WTC11 (cell line): ENCODE measurements at regions not wholly inside any gene's neighbourhood (a gene's known extent, or its start where the extent isn't known, plus 50 kb on each side); places are given as distances from the start of the nearest gene placed in this dataset.
"Not testable (repeated sequence)": the region's sequence is repeated elsewhere in the genome, so short reads cannot be mapped to it uniquely, and the experiment has no call there.

Experiments
- ATAC-seq: fragments of 200-7000 bp; cut with Tn5 transposase; 2 replicates; pipeline ENCODE4 v1.10.0; 2021; ENCODE audit warnings: mild to moderate bottlenecking, moderate library complexity
- CTCF ChIA-PET: fragments of 300-600 bp; sonication (Branson Sonifier 250); formaldehyde crosslinking; loops from one replicate; lab custom pipeline; 2021; ENCODE audit warnings: antibody characterized with exemption; lab: Charles Lee
- POLR2A ChIA-PET: fragments of 350-600 bp; sonication (Branson Sonifier 250); formaldehyde crosslinking; loops from one replicate; lab custom pipeline; 2021; ENCODE audit warnings: antibody characterized with exemption; lab: Charles Lee
- DNase-seq: peaks from one replicate; pipeline ENCODE4 v3.0.0; 2021; ENCODE audit warnings: low spot score
- H3K27ac Mint-ChIP-seq: 2 replicates; pipeline ENCODE4 v1.8.0; 2021; ENCODE audit warnings: mixed read lengths
- H3K27me3 Mint-ChIP-seq: 2 replicates; pipeline ENCODE4 v1.8.0; 2021; ENCODE audit warnings: low read depth, mild to moderate bottlenecking, moderate library complexity, mixed read lengths
- H3K36me3 Mint-ChIP-seq: 2 replicates; pipeline ENCODE4 v1.8.0; 2021; ENCODE audit warnings: mixed read lengths
- H3K4me1 Mint-ChIP-seq: 2 replicates; pipeline ENCODE4 v1.8.0; 2022; ENCODE audit warnings: mixed read lengths
- H3K4me3 Mint-ChIP-seq: 2 replicates; pipeline ENCODE4 v1.8.0; 2021; ENCODE audit warnings: mild to moderate bottlenecking, moderate library complexity, mixed read lengths
- H3K9me3 Mint-ChIP-seq: 2 replicates; pipeline ENCODE4 v1.8.0; 2021; ENCODE audit warnings: mixed read lengths
- CTCF ChIP-seq: fragments of 200-600 bp; IDR thresholded peaks from 2 replicates; pipeline ENCODE4 v1.8.0; 2022; ENCODE audit warnings: antibody characterized with exemption
- ESRRA ChIP-seq: sonication (generic); formaldehyde crosslinking; IDR thresholded peaks from 2 replicates; pipeline ENCODE4 v1.8.1; 2022; ENCODE audit warnings: mild to moderate bottlenecking, missing genetic modification reagents, borderline replicate concordance
- FOXP1 ChIP-seq: sonication (generic); formaldehyde crosslinking; IDR thresholded peaks from 2 replicates; pipeline ENCODE4 v1.8.0; 2022; ENCODE audit warnings: missing genetic modification reagents, mild to moderate bottlenecking, moderate library complexity, borderline replicate concordance
- GRHL2 ChIP-seq: fragments of 250-450 bp; sonication (Bioruptor Pico); IDR thresholded peaks from 2 replicates; pipeline ENCODE4 v1.8.0; 2022; ENCODE audit warnings: mild to moderate bottlenecking, moderate library complexity; ENCODE audit not compliant: insufficient replicate concordance, severe bottlenecking
- GTF2I ChIP-seq: fragments of 250-450 bp; sonication (Bioruptor Pico); conservative IDR thresholded peaks from 2 replicates; pipeline ENCODE4 v1.4.0; 2021; ENCODE audit warnings: mild to moderate bottlenecking
- JUN ChIP-seq: sonication (generic); formaldehyde crosslinking; IDR thresholded peaks from 2 replicates; pipeline ENCODE4 v1.8.0; 2023; ENCODE audit warnings: mild to moderate bottlenecking, missing genetic modification reagents
- NR2C2 ChIP-seq: sonication (generic); formaldehyde crosslinking; IDR thresholded peaks from 2 replicates; pipeline ENCODE4 v1.8.0; 2022; ENCODE audit warnings: mild to moderate bottlenecking, missing genetic modification reagents
- PRRX2 ChIP-seq: fragments of 250-450 bp; sonication (Bioruptor Pico); IDR thresholded peaks from 2 replicates; pipeline ENCODE4 v1.8.0; 2021; ENCODE audit warnings: mild to moderate bottlenecking
- STAT6 ChIP-seq: sonication (generic); formaldehyde crosslinking; conservative IDR thresholded peaks from 2 replicates; pipeline ENCODE4 v1.8.1; 2023; ENCODE audit warnings: mild to moderate bottlenecking, low read depth, missing genetic modification reagents, moderate library complexity
- ZNF263 ChIP-seq: sonication (generic); formaldehyde crosslinking; IDR thresholded peaks from 2 replicates; pipeline ENCODE4 v1.8.1; 2022; ENCODE audit warnings: low read depth, mild to moderate bottlenecking, moderate library complexity, missing genetic modification reagents
- ZNF396 ChIP-seq: fragments of 250-450 bp; sonication (Bioruptor Pico); IDR thresholded peaks from 2 replicates; pipeline ENCODE4 v1.8.0; 2021; ENCODE audit warnings: mild to moderate bottlenecking, moderate library complexity, borderline replicate concordance
- ZNF416 ChIP-seq: fragments of 250-450 bp; sonication (Bioruptor Pico); IDR thresholded peaks from 2 replicates; pipeline ENCODE4 v1.9.0; 2021; ENCODE audit warnings: mild to moderate bottlenecking, inconsistent platforms
- ZNF671 ChIP-seq: fragments of 250-450 bp; sonication (Bioruptor Pico); IDR thresholded peaks from 2 replicates; pipeline ENCODE4 v1.8.0; 2021; ENCODE audit warnings: mild to moderate bottlenecking
- TF ChIP-seq, protein P1 (sequence below): sonication (generic); formaldehyde crosslinking; IDR thresholded peaks from 2 replicates; pipeline ENCODE4 v1.8.1; 2022; ENCODE audit warnings: low read depth, missing genetic modification reagents, borderline replicate concordance
- TF ChIP-seq, protein P2 (sequence below): sonication (generic); formaldehyde crosslinking; IDR thresholded peaks from 2 replicates; pipeline ENCODE4 v1.8.1; 2023; ENCODE audit warnings: mild to moderate bottlenecking, moderate library complexity, missing genetic modification reagents
- TF ChIP-seq, protein P3 (sequence below): fragments of 250-450 bp; sonication (Bioruptor Pico); conservative IDR thresholded peaks from 2 replicates; pipeline ENCODE4 v1.9.0; 2021; ENCODE audit warnings: mild to moderate bottlenecking
- TF ChIP-seq, protein P4 (sequence below): sonication (generic); formaldehyde crosslinking; IDR thresholded peaks from 2 replicates; pipeline ENCODE4 v1.8.1; 2023; ENCODE audit warnings: mild to moderate bottlenecking, missing genetic modification reagents, borderline replicate concordance
- TF ChIP-seq, protein P5 (sequence below): sonication (generic); formaldehyde crosslinking; IDR thresholded peaks from 2 replicates; pipeline ENCODE4 v1.8.1; 2022; ENCODE audit warnings: missing genetic modification reagents, borderline replicate concordance

DNA sequence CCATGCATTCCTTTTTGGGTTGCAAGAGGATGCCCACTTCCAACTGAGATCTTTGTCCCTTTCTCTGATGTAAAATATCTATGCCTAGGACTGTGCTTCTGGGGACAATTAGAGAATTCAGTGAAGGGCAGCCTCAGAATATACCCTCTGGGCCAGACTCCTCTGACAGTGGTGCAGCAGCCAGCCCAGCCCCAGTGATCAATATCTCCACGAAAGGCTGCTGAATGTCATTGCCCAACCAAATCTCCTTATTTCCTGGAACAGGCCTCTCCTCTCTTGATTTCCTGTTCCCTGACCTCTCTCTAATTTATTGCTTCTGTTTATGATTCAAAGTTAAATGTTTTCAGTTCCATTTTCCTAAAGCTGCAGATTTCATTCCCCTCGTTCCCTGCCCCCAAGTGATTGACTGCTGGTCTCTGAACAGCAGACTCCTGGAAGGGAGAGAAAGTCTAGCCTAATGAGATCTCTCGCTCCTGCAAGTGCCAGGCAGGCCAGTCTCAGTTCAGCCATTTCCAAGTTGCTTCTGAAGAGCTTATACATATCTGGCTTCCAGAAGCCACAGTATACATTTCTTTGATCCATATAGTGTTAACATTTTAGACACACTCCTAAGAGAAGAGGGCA, 104.4 kb upstream of the SALL1 start:
- DNase-seq (no peak), ATAC-seq (no peak)
- Mint-ChIP-seq H3K9me3 (peaks cover 47% of the 10 kb centered on the region), H3K27me3 (peaks cover 19% of the 10 kb centered on the region), H3K4me3 (no peak overlapping the region), H3K4me1 (peaks cover 12% of the 10 kb centered on the region), H3K27ac (no peak overlapping the region), H3K36me3 (peaks cover 28% of the 10 kb centered on the region)
- POLR2A ChIA-PET, result no interaction called here
- CTCF ChIA-PET, result interaction anchor here (1.0 kb wide), 1 partner anchor 103 kb away, joined by 5 read pairs; no protein-coding TSS in a partner anchor
- TF ChIP-seq FOXP1 (CRISPR knock-in tag) (no peak), PRRX2 (CRISPR knock-in tag) (no peak), STAT6 (CRISPR knock-in tag) (no peak), NR2C2 (no peak), ZNF263 (no peak), GRHL2 (CRISPR knock-in tag) (no peak), ZNF396 (CRISPR knock-in tag) (no peak), GTF2I (CRISPR knock-in tag) (no peak), ZNF416 (CRISPR knock-in tag) (no peak), ZNF671 (CRISPR knock-in tag) (no peak), CTCF (no peak), ESRRA (CRISPR knock-in tag) (no peak), JUN (CRISPR knock-in tag) (no peak)
- TF ChIP-seq, protein P1, sequence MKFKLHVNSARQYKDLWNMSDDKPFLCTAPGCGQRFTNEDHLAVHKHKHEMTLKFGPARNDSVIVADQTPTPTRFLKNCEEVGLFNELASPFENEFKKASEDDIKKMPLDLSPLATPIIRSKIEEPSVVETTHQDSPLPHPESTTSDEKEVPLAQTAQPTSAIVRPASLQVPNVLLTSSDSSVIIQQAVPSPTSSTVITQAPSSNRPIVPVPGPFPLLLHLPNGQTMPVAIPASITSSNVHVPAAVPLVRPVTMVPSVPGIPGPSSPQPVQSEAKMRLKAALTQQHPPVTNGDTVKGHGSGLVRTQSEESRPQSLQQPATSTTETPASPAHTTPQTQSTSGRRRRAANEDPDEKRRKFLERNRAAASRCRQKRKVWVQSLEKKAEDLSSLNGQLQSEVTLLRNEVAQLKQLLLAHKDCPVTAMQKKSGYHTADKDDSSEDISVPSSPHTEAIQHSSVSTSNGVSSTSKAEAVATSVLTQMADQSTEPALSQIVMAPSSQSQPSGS (CRISPR knock-in tag), result no peak
- TF ChIP-seq, protein P2, sequence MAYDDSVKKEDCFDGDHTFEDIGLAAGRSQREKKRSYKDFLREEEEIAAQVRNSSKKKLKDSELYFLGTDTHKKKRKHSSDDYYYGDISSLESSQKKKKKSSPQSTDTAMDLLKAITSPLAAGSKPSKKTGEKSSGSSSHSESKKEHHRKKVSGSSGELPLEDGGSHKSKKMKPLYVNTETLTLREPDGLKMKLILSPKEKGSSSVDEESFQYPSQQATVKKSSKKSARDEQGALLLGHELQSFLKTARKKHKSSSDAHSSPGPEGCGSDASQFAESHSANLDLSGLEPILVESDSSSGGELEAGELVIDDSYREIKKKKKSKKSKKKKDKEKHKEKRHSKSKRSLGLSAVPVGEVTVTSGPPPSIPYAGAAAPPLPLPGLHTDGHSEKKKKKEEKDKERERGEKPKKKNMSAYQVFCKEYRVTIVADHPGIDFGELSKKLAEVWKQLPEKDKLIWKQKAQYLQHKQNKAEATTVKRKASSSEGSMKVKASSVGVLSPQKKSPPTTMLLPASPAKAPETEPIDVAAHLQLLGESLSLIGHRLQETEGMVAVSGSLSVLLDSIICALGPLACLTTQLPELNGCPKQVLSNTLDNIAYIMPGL (CRISPR knock-in tag), result no peak
- TF ChIP-seq, protein P3, sequence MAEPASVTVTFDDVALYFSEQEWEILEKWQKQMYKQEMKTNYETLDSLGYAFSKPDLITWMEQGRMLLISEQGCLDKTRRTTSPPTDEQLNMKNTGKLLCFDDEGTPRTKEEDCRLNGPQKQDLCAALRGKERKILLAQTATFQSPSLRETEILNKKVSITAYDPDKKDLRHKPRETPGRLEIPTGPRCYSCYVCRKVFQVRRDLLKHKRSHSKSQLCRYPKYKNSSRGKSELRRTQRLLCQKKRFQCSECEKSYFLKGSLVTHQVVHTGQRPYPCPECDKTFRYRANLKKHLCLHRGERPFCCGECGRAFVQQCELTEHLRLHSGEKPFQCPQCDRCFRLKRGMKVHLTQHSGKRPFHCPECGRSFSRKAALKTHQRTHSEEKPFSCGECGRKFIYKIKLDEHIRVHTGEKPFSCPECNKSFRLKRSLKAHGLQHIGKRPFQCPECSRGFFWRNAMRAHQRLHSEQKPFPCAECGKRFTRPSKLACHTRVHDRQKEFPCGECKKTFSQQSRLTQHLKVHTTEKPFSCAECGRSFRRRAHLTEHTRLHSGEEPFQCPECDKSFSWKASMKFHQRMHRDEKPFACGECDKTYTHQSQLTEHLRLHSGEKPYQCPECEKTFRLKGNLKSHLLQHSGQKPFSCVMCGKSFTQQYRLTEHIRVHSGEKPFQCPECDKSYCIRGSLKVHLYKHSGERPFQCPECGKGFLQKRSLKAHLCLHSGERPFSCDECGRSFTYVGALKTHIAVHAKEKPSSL (CRISPR knock-in tag), result no peak
- TF ChIP-seq, protein P4, sequence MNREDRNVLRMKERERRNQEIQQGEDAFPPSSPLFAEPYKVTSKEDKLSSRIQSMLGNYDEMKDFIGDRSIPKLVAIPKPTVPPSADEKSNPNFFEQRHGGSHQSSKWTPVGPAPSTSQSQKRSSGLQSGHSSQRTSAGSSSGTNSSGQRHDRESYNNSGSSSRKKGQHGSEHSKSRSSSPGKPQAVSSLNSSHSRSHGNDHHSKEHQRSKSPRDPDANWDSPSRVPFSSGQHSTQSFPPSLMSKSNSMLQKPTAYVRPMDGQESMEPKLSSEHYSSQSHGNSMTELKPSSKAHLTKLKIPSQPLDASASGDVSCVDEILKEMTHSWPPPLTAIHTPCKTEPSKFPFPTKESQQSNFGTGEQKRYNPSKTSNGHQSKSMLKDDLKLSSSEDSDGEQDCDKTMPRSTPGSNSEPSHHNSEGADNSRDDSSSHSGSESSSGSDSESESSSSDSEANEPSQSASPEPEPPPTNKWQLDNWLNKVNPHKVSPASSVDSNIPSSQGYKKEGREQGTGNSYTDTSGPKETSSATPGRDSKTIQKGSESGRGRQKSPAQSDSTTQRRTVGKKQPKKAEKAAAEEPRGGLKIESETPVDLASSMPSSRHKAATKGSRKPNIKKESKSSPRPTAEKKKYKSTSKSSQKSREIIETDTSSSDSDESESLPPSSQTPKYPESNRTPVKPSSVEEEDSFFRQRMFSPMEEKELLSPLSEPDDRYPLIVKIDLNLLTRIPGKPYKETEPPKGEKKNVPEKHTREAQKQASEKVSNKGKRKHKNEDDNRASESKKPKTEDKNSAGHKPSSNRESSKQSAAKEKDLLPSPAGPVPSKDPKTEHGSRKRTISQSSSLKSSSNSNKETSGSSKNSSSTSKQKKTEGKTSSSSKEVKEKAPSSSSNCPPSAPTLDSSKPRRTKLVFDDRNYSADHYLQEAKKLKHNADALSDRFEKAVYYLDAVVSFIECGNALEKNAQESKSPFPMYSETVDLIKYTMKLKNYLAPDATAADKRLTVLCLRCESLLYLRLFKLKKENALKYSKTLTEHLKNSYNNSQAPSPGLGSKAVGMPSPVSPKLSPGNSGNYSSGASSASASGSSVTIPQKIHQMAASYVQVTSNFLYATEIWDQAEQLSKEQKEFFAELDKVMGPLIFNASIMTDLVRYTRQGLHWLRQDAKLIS (CRISPR knock-in tag), result no peak
- TF ChIP-seq, protein P5, sequence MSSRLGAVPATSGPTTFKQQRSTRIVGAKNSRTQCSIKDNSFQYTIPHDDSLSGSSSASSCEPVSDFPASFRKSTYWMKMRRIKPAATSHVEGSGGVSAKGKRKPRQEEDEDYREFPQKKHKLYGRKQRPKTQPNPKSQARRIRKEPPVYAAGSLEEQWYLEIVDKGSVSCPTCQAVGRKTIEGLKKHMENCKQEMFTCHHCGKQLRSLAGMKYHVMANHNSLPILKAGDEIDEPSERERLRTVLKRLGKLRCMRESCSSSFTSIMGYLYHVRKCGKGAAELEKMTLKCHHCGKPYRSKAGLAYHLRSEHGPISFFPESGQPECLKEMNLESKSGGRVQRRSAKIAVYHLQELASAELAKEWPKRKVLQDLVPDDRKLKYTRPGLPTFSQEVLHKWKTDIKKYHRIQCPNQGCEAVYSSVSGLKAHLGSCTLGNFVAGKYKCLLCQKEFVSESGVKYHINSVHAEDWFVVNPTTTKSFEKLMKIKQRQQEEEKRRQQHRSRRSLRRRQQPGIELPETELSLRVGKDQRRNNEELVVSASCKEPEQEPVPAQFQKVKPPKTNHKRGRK (CRISPR knock-in tag), result no peak

GRCh38 chr16:51254390-51254789, 103.3 kb upstream of the SALL1 start:
- ATAC-seq, H3K27ac Mint-ChIP-seq, POLR2A ChIA-PET, CTCF ChIA-PET, H3K4me3 Mint-ChIP-seq: not testable (repeated sequence)
- Mint-ChIP-seq H3K9me3 (peaks cover 51% of the 10 kb centered on the region), H3K27me3 (peaks cover 19% of the 10 kb centered on the region), H3K4me1 (peaks cover 12% of the 10 kb centered on the region), H3K36me3 (peaks cover 28% of the 10 kb centered on the region)
- peak; percentile 17 for DNase-seq
